HCT116 (cell line): ENCODE measurements at regions not wholly inside any gene's neighbourhood (a gene's known extent, or its start where the extent isn't known, plus 50 kb on each side); places are given as distances from the start of the nearest gene placed in this dataset.

Experiments
- ATAC-seq: fragments of 200-7000 bp; cut with Tn5 transposase; 2 replicates; pipeline ENCODE4 v1.9.1; 2020; ENCODE audit warnings: mild to moderate bottlenecking, moderate library complexity
- BruUV-seq: library from RNA; stranded (reverse); fragments of 400-500 nt; replicated peaks from 2 replicates; lab custom pipeline; 2021; lab: Mats Ljungman, UMichigan
- CTCF ChIA-PET: fragments of 300-600 bp; sonication (Branson Sonifier 250); formaldehyde crosslinking; loops from one replicate; lab custom pipeline; 2021; ENCODE audit warnings: antibody characterized with exemption; lab: Charles Lee
- POLR2A ChIA-PET: fragments of 300-600, 350-600 bp; sonication (Branson Sonifier 250); formaldehyde crosslinking; loops from one replicate; lab custom pipeline; 2021; ENCODE audit warnings: antibody characterized with exemption; lab: Charles Lee
- RAD21 ChIA-PET, 2 experiments: fragments of 300-600 bp; sonication (Branson Sonifier 250); formaldehyde crosslinking; loops; one replicate each; lab custom pipeline; 2023; ENCODE audit warnings: low total read pairs in 2 of 2; ENCODE audit not compliant: uncharacterized antibody in 2 of 2, unreplicated experiment in 2 of 2, low non-redundant PET in 1 of 2; lab: Charles Lee
- DNase-seq: peaks from one replicate; pipeline ENCODE4 v3.0.0-alpha.2; 2010; ENCODE audit warnings: low read depth, low spot score
- H2AFZ ChIP-seq: fragments of 200-600 bp; shearing (Covaris generic), sonication (generic); 2 replicates; pipeline ENCODE4 v1.6.1; 2017; ENCODE audit warnings: low read depth, mixed run types, mixed read lengths, antibody characterized with exemption, low read length; ENCODE audit not compliant: poor library complexity, severe bottlenecking
- H3K27ac ChIP-seq: 2 replicates; pipeline ENCODE4 v1.5.1; 2012; ENCODE audit warnings: low read depth, low read length
- H3K27me3 ChIP-seq: fragments of 200-600 bp; sonication (generic); 2 replicates; pipeline ENCODE4 v1.6.1; 2016; ENCODE audit warnings: mixed run types, low read length, mixed read lengths; ENCODE audit not compliant: insufficient read depth
- H3K36me3 ChIP-seq, 2 experiments: fragments of 200-500 bp in 1 of 2; fragments of 200-600 bp in 1 of 2; sonication (Bioruptor generic) in 1 of 2; sonication (generic) in 1 of 2; 2 replicates each; pipeline versions ENCODE4 v1.5.1 to v1.6.1; 2014 to 2016; ENCODE audit warnings: low read length in 2 of 2, inconsistent platforms in 1 of 2, mixed read lengths in 1 of 2, mixed run types in 1 of 2; ENCODE audit not compliant: insufficient read depth in 2 of 2, control insufficient read depth in 1 of 2
- H3K4me1 ChIP-seq, 2 experiments: fragments of 200-600 bp in 1 of 2; sonication (generic) in 1 of 2; 2 replicates each; pipeline versions ENCODE4 v1.5.1 to v1.6.1; 2012 to 2017; ENCODE audit warnings: low read length in 2 of 2, inconsistent platforms in 1 of 2, mild to moderate bottlenecking in 1 of 2, mixed read lengths in 1 of 2, mixed run types in 1 of 2, moderate library complexity in 1 of 2; ENCODE audit not compliant: insufficient read depth in 2 of 2, control insufficient read depth in 1 of 2
- H3K4me2 ChIP-seq: fragments of 200-600 bp; sonication (generic); 2 replicates; pipeline ENCODE4 v1.6.1; 2017; ENCODE audit warnings: mixed run types, low read length, mixed read lengths
- H3K4me3 ChIP-seq, 2 experiments: fragments of 200-600 bp in 1 of 2; sonication (generic) in 1 of 2; replicated peaks in 1 of 2; 2 replicates each; pipeline ENCODE4 v1.5.1; 2011 to 2016; ENCODE audit warnings: low read length in 2 of 2, control low read depth in 1 of 2, low read depth in 1 of 2, mild to moderate bottlenecking in 1 of 2, mixed read lengths in 1 of 2, mixed run types in 1 of 2
- H3K79me2 ChIP-seq: fragments of 200-600 bp; sonication (generic); 2 replicates; pipeline ENCODE4 v1.6.1; 2017; ENCODE audit warnings: mild to moderate bottlenecking, mixed run types, low read length, moderate library complexity, mixed read lengths; ENCODE audit not compliant: insufficient read depth
- H3K9ac ChIP-seq: fragments of 200-600 bp; sonication (generic); 2 replicates; pipeline ENCODE4 v1.6.1; 2016; ENCODE audit warnings: low read length, mixed read lengths
- H3K9me2 ChIP-seq: fragments of 200-600 bp; sonication (generic), shearing (Covaris generic); 2 replicates; pipeline ENCODE4 v1.6.1; 2017; ENCODE audit warnings: mixed run types, mild to moderate bottlenecking, moderate library complexity; ENCODE audit not compliant: insufficient read depth
- H3K9me3 ChIP-seq, 2 experiments: fragments of 200-500 bp in 1 of 2; fragments of 200-600 bp in 1 of 2; sonication (Bioruptor generic) in 1 of 2; sonication (generic) in 1 of 2; 2 replicates each; pipeline ENCODE4 v1.6.1; 2014 to 2017; ENCODE audit warnings: low read length in 2 of 2, mixed read lengths in 2 of 2, inconsistent platforms in 1 of 2, low read depth in 1 of 2, mild to moderate bottlenecking in 1 of 2, mixed run types in 1 of 2, moderate library complexity in 1 of 2; ENCODE audit not compliant: control insufficient read depth in 1 of 2, insufficient read depth in 1 of 2
- H4K20me1 ChIP-seq: fragments of 200-600 bp; sonication (generic), shearing (Covaris generic); 2 replicates; pipeline ENCODE4 v1.6.1; 2017; ENCODE audit warnings: mixed run types, mild to moderate bottlenecking, moderate library complexity; ENCODE audit not compliant: insufficient read depth
- ATF3 ChIP-seq: IDR thresholded peaks from 2 replicates; pipeline ENCODE4 v1.6.1; 2012
- CBX3 ChIP-seq: IDR thresholded peaks from 2 replicates; pipeline ENCODE4 v1.6.1; 2012; ENCODE audit warnings: low read depth
- CEBPB ChIP-seq: IDR thresholded peaks from 2 replicates; pipeline ENCODE4 v1.6.1; 2012; ENCODE audit warnings: low read depth
- CTCF ChIP-seq, 3 experiments: fragments of 200-600 bp in 1 of 3; sonication (generic) in 1 of 3; IDR thresholded peaks in 2 of 3; conservative IDR thresholded peaks in 1 of 3; 2 replicates each; pipeline ENCODE4 v1.5.1; 2012 to 2017; ENCODE audit warnings: low read depth in 2 of 3, low read length in 2 of 3, antibody characterized with exemption in 1 of 3, borderline replicate concordance in 1 of 3, control low read depth in 1 of 3, mild to moderate bottlenecking in 1 of 3, mixed read lengths in 1 of 3, mixed run types in 1 of 3, moderate library complexity in 1 of 3; ENCODE audit not compliant: insufficient read depth in 1 of 3
- ELF1 ChIP-seq: IDR thresholded peaks from 2 replicates; pipeline ENCODE4 v1.6.1; 2012; ENCODE audit warnings: low read depth, borderline replicate concordance
- EZH2 ChIP-seq: fragments of 200-600 bp; sonication (generic); IDR thresholded peaks from 2 replicates; pipeline ENCODE4 v1.6.1; 2017; ENCODE audit warnings: antibody characterized with exemption, mixed run types
- FOSL1 ChIP-seq: IDR thresholded peaks from 2 replicates; pipeline ENCODE4 v1.6.1; 2012; ENCODE audit warnings: low read depth
- JUND ChIP-seq: IDR thresholded peaks from 2 replicates; pipeline ENCODE4 v1.6.1; 2012
- POLR2A ChIP-seq: IDR thresholded peaks from 2 replicates; pipeline ENCODE4 v1.7.0; 2011; ENCODE audit warnings: borderline replicate concordance; ENCODE audit not compliant: insufficient read depth, insufficient read length; ENCODE audit errors: extremely low read depth
- POLR2AphosphoS5 ChIP-seq: IDR thresholded peaks from 2 replicates; pipeline ENCODE4 v1.6.1; 2011; ENCODE audit warnings: mild to moderate bottlenecking, low read depth, low read length, moderate library complexity
- RAD21 ChIP-seq: IDR thresholded peaks from 2 replicates; pipeline ENCODE4 v1.6.1; 2012; ENCODE audit warnings: low read depth, mild to moderate bottlenecking
- REST ChIP-seq: IDR thresholded peaks from 2 replicates; pipeline ENCODE4 v1.6.1; 2012; ENCODE audit warnings: low read depth
- SP1 ChIP-seq: IDR thresholded peaks from 2 replicates; pipeline ENCODE4 v1.6.1; 2012; ENCODE audit warnings: low read depth
- TCF7L2 ChIP-seq: IDR thresholded peaks from 2 replicates; pipeline ENCODE4 v1.7.0; 2011; ENCODE audit warnings: borderline replicate concordance, inconsistent platforms; ENCODE audit not compliant: insufficient read depth, insufficient read length; ENCODE audit errors: extremely low read depth
- YY1 ChIP-seq: IDR thresholded peaks from 2 replicates; pipeline ENCODE4 v1.6.1; 2011; ENCODE audit warnings: low read length, low read depth, moderate library complexity, mild to moderate bottlenecking; ENCODE audit not compliant: insufficient replicate concordance; ENCODE audit errors: extremely low read depth
- ZBTB33 ChIP-seq: IDR thresholded peaks from 2 replicates; pipeline ENCODE4 v1.6.1; 2011; ENCODE audit warnings: mild to moderate bottlenecking, low read length, moderate library complexity; ENCODE audit not compliant: insufficient replicate concordance; ENCODE audit errors: extremely low read depth
- ZFX ChIP-seq: fragments of 450-650 bp; IDR thresholded peaks from 2 replicates; pipeline ENCODE4 v1.6.1; 2017
- ZNF274 ChIP-seq: fragments of 200-500 bp; sonication (Bioruptor generic); IDR thresholded peaks from 2 replicates; pipeline ENCODE4 v1.6.1; 2014; ENCODE audit warnings: mild to moderate bottlenecking, low read depth, low read length, inconsistent platforms
- intact Hi-C: fragments of 100-400 bp; cut with micrococcal nuclease; formaldehyde crosslinking; loops from 2 replicates; pipeline ENCODE4 v1.10.0; 2022
- TF ChIP-seq, protein P1 (sequence below): IDR thresholded peaks from 2 replicates; pipeline ENCODE4 v1.6.1; 2012

DNA sequence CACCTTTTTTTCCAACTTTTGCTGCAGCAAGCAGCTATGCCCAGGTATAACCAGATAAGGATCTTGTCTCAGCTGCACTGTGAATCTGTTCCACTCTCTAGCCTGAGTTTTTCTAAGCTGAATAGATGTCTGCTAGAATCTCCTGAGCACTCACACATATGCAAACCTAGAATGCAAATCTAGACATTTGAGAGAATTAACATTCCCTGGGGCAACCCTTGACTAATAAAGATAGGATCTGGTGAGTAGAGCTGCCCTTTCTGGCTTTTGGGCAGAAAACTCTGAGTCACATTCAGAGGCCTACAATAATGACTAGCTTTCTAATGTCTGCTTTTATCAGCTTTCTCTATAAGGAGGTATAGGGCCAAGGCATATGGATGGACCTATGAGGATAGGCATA is 61.4 kb upstream of the BARHL2 start:
- no peak overlapping the region for H3K27ac ChIP-seq
- RAD21 ChIA-PET = no interaction called here
- H4K20me1 ChIP-seq = no peaks in the 10 kb centered on the region
- no peaks in the 10 kb centered on the region for H3K79me2 ChIP-seq
- intact Hi-C loops = no loop called here
- CTCF ChIA-PET = no interaction called here
- no peak overlapping the region for H3K4me3 ChIP-seq
- H3K9me2 ChIP-seq = no peaks in the 10 kb centered on the region
- no peaks in the 10 kb centered on the region for H3K27me3 ChIP-seq
- no peak for ATAC-seq
- H3K9me3 ChIP-seq = no peaks in the 10 kb centered on the region
- H2AFZ ChIP-seq = no peak overlapping the region
- no peaks in the 10 kb centered on the region for H3K36me3 ChIP-seq
- TF ChIP-seq RAD21 (no peak), FOSL1 (no peak), ZBTB33 (no peak), EZH2 (no peak), ELF1 (no peak), SP1 (no peak), POLR2A (no peak), CBX3 (no peak), ATF3 (no peak), POLR2AphosphoS5 (no peak), YY1 (no peak), TCF7L2 (no peak), CEBPB (no peak), REST (no peak), ZNF274 (no peak), ZFX (no peak), CTCF (IDR thresholded peaks at IDR 0.05 in 2 of 3, conservative IDR thresholded peaks at IDR 0.05 in 1 of 3; ENCODE audit: borderline replicate concordance in 1 of 3, insufficient read depth in 1 of 3, low read depth in 2 of 3, low read length in 2 of 3) (no peak), JUND (no peak)
- TF ChIP-seq, protein P1, sequence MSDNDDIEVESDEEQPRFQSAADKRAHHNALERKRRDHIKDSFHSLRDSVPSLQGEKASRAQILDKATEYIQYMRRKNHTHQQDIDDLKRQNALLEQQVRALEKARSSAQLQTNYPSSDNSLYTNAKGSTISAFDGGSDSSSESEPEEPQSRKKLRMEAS = no peak
- no peaks in the 10 kb centered on the region for H3K4me1 ChIP-seq
- POLR2A ChIA-PET = no interaction called here
- no peak overlapping the region for H3K9ac ChIP-seq
- H3K4me2 ChIP-seq = no peak overlapping the region
- no peak for DNase-seq
- BruUV-seq = no TSS peak
